ENCODE measurements at regions not wholly inside any gene's neighbourhood (a gene's known extent, or its start where the extent isn't known, plus 50 kb on each side); places are given as distances from the start of the nearest gene placed in this dataset.

DNA sequence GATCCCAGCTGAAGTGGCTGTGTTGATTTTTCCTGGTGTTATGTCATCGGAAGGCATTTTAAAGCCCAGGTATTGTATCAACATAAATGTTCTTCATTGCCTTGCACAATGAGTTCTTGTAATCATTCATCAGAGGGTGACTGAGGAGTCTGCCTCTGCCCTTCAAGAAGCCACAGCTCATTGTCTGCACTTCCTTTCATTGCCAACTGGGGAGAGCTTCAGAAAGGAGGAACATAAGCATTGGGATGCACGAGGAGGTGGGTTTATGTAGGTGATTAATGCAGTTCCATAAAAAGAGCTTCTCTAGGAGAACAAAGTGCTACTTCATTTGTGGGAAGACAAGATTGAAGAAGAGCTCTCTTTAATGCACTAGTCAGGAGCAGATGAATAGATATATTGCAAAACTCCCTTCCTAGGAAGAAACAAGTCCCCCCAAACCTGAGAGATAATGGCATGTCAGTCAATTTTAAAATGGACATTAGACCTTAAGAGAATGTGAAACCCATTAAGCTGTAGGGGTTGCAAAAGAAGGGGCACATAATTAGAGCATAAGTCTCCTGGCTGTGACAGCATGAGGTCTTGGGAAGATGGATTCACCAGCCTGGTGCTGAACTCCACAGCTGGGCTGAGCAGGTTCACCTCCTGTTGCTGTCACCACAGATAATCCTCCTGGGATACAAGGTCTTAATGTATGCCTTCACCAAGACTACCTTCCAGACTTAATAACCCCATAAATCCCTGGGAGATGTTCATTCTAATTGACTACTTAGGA lies 124.6 kb downstream of the BACH1 start:
- Histone ChIP-seq H3K36me3 (no peaks in the 10 kb centered on the region), H3K4me3 (no peak overlapping the region), H3K4me1 (no peaks in the 10 kb centered on the region), H3K27ac (no peak overlapping the region), H3K9me3 (no peaks in the 10 kb centered on the region), H3K27me3 (no peaks in the 10 kb centered on the region), H3K9ac (ENCODE audit: low read depth in 2 of 2, low read length in 2 of 2) (no peak overlapping the region)
- intact Hi-C loops (cut with DNase I), result no loop called here
- no peak for DNase-seq
- TF ChIP-seq, protein P1, sequence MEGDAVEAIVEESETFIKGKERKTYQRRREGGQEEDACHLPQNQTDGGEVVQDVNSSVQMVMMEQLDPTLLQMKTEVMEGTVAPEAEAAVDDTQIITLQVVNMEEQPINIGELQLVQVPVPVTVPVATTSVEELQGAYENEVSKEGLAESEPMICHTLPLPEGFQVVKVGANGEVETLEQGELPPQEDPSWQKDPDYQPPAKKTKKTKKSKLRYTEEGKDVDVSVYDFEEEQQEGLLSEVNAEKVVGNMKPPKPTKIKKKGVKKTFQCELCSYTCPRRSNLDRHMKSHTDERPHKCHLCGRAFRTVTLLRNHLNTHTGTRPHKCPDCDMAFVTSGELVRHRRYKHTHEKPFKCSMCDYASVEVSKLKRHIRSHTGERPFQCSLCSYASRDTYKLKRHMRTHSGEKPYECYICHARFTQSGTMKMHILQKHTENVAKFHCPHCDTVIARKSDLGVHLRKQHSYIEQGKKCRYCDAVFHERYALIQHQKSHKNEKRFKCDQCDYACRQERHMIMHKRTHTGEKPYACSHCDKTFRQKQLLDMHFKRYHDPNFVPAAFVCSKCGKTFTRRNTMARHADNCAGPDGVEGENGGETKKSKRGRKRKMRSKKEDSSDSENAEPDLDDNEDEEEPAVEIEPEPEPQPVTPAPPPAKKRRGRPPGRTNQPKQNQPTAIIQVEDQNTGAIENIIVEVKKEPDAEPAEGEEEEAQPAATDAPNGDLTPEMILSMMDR (IDR thresholded peaks at IDR 0.05), result no peak

DNA sequence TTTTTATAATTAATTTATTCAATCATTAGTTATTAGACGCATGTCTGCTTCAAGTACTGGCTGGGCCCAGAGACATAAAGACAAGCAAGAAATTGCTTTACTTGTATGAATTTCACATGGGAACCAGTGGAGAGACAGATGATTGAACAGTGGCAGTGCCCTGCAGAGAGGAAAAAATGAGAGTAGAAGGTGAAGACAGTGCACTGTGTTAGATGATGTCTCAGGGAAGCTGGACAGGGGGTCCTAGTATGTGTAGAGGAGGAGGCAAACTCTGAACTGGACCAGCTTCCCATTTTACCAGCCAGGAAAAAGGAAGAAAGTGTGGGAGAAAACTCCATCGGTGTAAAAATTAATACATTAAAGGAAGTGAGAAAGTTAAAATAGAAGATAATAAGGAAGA lies 126.0 kb downstream of the BACH1 start:
- intact Hi-C loops (cut with DNase I), result no loop called here
- Histone ChIP-seq H3K27ac (no peak overlapping the region), H3K4me1 (no peaks in the 10 kb centered on the region), H3K36me3 (no peaks in the 10 kb centered on the region), H3K9ac (ENCODE audit: low read depth in 2 of 2, low read length in 2 of 2) (no peak overlapping the region), H3K4me3 (no peak overlapping the region), H3K27me3 (no peaks in the 10 kb centered on the region), H3K9me3 (no peaks in the 10 kb centered on the region)
- TF ChIP-seq, protein P1 (IDR thresholded peaks at IDR 0.05), result no peak
- no peak for DNase-seq

DNA sequence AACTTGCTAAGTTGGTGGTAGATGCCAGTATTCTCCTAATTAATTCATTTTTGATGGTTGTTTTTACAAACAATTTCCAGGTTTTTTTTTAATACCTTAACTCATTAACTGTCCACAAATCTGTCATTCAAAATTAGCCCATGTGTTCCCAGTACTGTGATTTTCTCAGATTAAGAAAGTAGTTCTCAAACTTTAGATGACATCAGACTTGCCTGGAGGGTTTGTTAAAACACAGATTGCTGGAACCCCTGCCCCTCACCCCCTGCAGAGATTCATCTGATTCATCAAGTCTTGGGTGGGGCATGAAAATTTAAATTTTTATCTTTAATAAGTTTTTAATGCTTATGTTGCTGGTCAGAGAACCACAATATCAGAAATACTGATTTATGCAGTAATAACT lies 130.5 kb downstream of the BACH1 start:
- Histone ChIP-seq H3K27me3 (no peaks in the 10 kb centered on the region), H3K4me3 (no peak overlapping the region), H3K36me3 (no peaks in the 10 kb centered on the region), H3K9ac (ENCODE audit: low read depth in 2 of 2, low read length in 2 of 2) (no peak overlapping the region), H3K4me1 (no peaks in the 10 kb centered on the region), H3K27ac (no peak overlapping the region), H3K9me3 (no peaks in the 10 kb centered on the region)
- no peak for DNase-seq
- TF ChIP-seq, protein P1 (IDR thresholded peaks at IDR 0.05), result no peak
- intact Hi-C loops (cut with DNase I), result no loop called here

DNA sequence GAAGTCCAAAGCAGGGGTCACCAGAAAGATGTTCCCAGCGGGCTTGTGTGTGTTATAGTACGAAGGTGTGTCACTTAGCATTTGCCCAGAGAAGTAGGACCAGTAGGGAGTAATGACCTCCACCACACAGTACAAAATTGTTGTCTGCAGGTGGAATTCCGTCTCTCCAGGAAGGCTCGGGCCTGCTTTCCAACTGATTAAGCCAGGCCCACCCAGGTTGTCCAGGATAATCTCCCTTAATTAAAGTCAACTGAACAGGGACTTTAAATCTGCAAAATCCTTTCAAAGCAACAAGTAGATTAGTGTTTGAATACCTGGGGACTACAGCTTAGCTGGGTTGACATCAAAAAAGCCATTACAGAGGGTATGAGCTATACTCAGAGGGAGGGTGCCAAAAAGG lies 131.3 kb downstream of the BACH1 start:
- H3K4me3 ChIP-seq, result no peak overlapping the region
- no peaks in the 10 kb centered on the region for H3K36me3 ChIP-seq

DNA sequence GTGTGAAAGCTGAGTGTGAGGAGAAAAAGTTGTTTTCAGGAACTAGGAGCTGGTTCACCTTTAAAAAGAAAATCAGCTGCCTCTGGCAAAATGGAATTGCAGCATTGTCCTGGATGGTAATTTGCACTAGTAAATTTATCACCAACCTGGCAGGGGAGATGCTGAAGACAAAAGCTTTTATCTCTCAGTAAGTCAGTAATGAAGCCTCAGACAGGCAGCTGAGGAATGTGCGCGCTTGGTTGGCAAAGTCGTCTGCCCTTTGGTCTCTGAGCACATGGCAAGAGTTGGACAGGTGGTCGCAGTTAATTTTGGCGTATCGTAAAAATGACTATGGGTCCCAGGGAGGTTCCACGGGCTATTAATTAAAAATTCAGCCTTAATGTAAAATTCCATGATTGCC lies 131.9 kb downstream of the BACH1 start:
- TF ChIP-seq, protein P1 (IDR thresholded peaks at IDR 0.05), result no peak

More for the DNA sequence above, 131.3 kb downstream of the BACH1 start:
- Histone ChIP-seq H3K27ac (no peak overlapping the region), H3K27me3 (no peaks in the 10 kb centered on the region), H3K9me3 (no peaks in the 10 kb centered on the region), H3K9ac (ENCODE audit: low read depth in 2 of 2, low read length in 2 of 2) (no peak overlapping the region), H3K4me1 (no peaks in the 10 kb centered on the region)
- intact Hi-C loops (cut with DNase I), result no loop called here
- TF ChIP-seq, protein P1 (IDR thresholded peaks at IDR 0.05), result no peak
- no peak for DNase-seq

More for the DNA sequence above, 131.9 kb downstream of the BACH1 start:
- Histone ChIP-seq H3K4me1 (no peaks in the 10 kb centered on the region), H3K9ac (ENCODE audit: low read depth in 2 of 2, low read length in 2 of 2) (no peak overlapping the region), H3K36me3 (no peaks in the 10 kb centered on the region), H3K9me3 (no peaks in the 10 kb centered on the region), H3K27me3 (no peaks in the 10 kb centered on the region), H3K27ac (no peak overlapping the region), H3K4me3 (no peak overlapping the region)
- intact Hi-C loops (cut with DNase I), result no loop called here
- no peak for DNase-seq

Measured in colonic mucosa (tissue), 4 donors.